ENCODE measurements at regions not wholly inside any gene's neighbourhood (a gene's known extent, or its start where the extent isn't known, plus 50 kb on each side); places are given as distances from the start of the nearest gene placed in this dataset.
"Not testable (repeated sequence)": the region's sequence is repeated elsewhere in the genome, so short reads cannot be mapped to it uniquely, and the experiment has no call there.

DNA sequence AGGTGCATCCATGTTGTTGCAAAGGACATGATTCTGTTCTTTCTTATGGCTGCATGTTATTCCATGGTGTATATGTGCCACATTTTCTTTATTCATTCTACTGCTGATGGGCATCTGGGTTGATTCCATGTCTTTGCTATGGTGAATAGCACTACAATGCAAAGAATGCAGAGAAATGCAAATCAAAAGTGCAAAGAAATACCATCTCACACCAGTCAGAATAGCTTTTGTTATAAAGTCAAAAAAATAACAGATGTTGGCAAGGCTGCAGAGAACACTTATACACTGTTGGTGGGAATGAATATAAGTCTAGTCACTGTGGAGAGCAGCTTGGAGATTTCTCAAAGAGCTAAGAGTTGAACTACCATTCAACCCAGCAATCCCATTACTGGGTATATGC lies 99.2 kb downstream of the DHRS2 start:
- POLR2A ChIA-PET: no interaction called here
- CTCF ChIA-PET: interaction anchor here (0.9 kb wide), 1 partner anchor 51 kb away, joined by 3 read pairs; no protein-coding TSS in a partner anchor
- DNase-seq (ENCODE audit: extremely low spot score): no peak
- TF ChIP-seq, protein P1, sequence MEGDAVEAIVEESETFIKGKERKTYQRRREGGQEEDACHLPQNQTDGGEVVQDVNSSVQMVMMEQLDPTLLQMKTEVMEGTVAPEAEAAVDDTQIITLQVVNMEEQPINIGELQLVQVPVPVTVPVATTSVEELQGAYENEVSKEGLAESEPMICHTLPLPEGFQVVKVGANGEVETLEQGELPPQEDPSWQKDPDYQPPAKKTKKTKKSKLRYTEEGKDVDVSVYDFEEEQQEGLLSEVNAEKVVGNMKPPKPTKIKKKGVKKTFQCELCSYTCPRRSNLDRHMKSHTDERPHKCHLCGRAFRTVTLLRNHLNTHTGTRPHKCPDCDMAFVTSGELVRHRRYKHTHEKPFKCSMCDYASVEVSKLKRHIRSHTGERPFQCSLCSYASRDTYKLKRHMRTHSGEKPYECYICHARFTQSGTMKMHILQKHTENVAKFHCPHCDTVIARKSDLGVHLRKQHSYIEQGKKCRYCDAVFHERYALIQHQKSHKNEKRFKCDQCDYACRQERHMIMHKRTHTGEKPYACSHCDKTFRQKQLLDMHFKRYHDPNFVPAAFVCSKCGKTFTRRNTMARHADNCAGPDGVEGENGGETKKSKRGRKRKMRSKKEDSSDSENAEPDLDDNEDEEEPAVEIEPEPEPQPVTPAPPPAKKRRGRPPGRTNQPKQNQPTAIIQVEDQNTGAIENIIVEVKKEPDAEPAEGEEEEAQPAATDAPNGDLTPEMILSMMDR (IDR thresholded peaks at IDR 0.05; ENCODE audit: control extremely low read depth, extremely low read depth, low read depth, missing control alignments): no peak

DNA sequence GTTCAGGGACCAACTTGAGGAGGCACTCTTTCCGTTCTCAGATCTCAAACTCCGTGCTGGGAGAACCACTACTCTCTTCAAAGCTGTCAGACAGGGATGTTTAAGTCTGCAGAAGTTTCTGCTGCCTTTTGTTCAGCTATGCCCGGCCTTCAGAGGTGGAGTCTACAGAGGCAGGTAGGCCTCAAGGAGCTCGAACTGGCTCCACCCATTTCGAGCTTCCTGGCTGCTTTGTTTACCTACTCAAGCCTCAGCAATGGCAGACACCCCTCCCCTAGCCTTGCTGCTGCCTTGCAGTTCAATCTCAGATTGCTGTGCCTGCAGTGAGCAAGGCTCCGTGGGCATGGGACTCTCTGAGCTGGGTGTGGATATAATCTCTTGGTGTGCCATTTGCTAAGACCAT lies 108.2 kb downstream of the DHRS2 start:
- DNase-seq (ENCODE audit: extremely low spot score); POLR2A ChIA-PET: not testable (repeated sequence)
- CTCF ChIA-PET: interaction anchor here (1.3 to 1.7 kb wide), 2 partner anchors 9 to 166 kb away, joined by 3 to 5 read pairs; no protein-coding TSS in a partner anchor

DNA sequence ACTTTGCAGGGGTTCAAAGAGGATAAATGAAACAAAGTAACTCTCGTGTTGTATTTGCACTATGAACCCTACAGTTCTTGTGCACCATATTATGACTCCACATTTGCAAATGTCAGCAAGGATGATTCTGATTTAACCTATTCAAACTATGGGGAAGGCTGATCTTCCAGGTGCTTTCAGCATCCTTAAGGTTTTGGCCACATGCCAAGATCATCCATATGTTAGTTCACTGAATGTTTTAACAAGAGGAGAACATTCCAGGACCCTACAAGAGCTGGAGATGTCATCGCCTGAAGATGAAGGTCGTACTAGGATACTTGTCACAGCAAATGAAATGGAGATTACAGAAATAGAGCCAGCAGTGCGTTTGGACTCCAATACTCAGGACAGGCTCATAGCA lies 114.2 kb downstream of the DHRS2 start:
- TF ChIP-seq, protein P1 (IDR thresholded peaks at IDR 0.05; ENCODE audit: control extremely low read depth, extremely low read depth, low read depth, missing control alignments): no peak
- CTCF ChIA-PET: no interaction called here
- POLR2A ChIA-PET: no interaction called here
- DNase-seq (ENCODE audit: extremely low spot score): no peak

DNA sequence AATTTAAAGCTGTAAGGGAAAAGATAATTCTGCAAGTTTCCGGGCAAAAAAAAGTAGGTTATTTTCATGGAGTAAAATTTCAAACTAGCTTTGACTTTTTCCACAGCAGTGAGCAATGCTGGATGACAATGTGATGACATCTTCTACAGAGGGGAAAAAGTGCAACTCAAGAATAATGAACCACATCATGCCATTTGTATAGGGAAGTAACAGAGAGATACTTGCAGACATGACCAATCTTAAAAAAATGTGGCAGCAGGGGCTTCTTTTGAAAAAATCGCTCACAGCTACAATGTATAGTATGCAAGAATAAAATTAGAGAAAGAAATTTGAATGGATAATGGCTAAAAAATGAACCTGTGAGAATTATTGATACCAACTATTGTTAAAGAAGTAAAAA lies 115.5 kb downstream of the DHRS2 start:
- TF ChIP-seq, protein P1 (IDR thresholded peaks at IDR 0.05; ENCODE audit: control extremely low read depth, extremely low read depth, low read depth, missing control alignments): no peak
- ChIA-PET POLR2A (no interaction called here), CTCF (interaction anchor here (0.7 kb wide), 1 partner anchor 159 kb away, joined by 3 read pairs; no protein-coding TSS in a partner anchor)
- no peak for DNase-seq (ENCODE audit: extremely low spot score)

DNA sequence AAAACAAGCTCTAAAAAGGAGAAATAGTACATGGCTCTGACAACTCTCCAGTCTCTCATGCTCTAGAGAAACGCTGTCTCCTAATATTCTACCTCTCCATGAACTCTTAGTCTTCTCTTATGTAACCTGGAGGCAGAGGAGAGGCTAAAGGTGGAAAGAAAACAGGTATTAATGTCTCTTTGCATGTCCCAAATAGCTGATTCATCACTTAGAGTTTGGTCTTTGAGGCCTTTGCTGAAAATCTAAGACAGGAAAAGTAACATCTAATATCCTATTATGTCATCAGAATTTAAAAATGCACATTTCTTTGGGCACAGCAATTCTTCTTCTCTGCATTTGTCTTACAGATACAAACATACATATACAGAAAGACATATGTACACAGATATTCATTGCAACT lies 127.2 kb downstream of the DHRS2 start:
- TF ChIP-seq, protein P1 (IDR thresholded peaks at IDR 0.05; ENCODE audit: control extremely low read depth, extremely low read depth, low read depth, missing control alignments): no peak
- no peak for DNase-seq (ENCODE audit: extremely low spot score)
- ChIA-PET CTCF (interaction anchor here (1.1 to 1.9 kb wide), 3 partner anchors 22 to 131 kb away, joined by 3 to 8 read pairs (median 4); no protein-coding TSS in a partner anchor), POLR2A (no interaction called here)

DNA sequence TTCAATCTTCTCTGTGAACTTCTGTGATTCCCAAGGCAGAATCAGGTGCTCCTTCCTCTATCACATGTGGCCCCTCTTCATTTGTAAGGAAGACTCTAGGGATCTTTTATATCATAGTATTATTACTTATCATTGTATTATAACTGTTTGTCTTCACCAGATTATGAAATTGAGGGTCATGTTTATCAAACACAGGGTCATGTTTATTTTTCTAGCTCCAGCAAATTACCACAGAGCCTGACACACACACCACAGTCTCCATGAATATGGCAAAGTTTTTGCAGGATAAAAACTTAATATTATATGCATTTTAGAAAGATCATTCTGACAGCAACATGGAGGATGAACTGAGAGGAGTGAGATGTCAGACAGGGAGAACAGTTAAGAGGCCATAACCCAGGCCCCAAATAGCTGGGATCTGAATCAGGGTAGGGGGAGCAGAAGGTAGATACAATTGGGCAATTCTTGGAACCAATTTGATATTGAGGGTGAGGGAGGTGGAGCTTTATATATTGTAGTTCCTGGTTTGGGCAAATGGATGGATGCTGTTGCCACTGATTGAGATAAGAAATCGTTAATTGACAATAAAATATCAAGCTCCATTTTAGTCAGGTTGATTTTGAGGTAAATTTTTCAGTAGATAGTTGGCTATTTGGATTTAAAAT lies 130.7 kb downstream of the DHRS2 start:
- TF ChIP-seq, protein P1 (IDR thresholded peaks at IDR 0.05; ENCODE audit: control extremely low read depth, extremely low read depth, low read depth, missing control alignments): no peak
- CTCF ChIA-PET: interaction anchor here (0.7 to 1.9 kb wide), 2 partner anchors 9 to 38 kb away, joined by 3 to 10 read pairs; no protein-coding TSS in a partner anchor
- no peak for DNase-seq (ENCODE audit: extremely low spot score)

DNA sequence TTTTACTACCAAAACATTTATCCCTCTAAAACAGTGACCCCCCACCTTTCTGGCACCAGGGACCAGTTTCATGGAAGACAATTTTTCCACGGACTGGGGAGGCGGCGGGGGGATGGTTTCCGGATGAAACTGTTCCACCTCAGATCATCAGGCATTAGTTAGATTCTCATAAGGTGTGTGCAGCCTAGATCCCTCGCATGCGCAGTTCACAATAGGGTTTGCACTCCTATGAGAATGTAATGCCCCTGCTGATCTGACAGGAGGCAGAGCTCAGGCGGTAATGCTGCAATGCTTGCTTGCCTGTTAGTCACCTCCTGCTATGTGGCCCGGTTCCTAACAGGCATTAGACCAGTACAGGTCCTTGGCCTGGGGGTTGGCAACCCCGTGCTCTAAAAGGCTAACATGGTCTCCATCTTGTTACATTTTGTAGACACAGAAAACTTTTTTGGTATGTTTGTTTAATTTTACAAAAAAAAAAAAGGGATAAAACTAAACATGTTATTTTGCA lies 133.1 kb downstream of the DHRS2 start:
- CTCF ChIA-PET: interaction anchor here (1.0 kb wide), 1 partner anchor 8 kb away, joined by 5 read pairs; no protein-coding TSS in a partner anchor
- POLR2A ChIA-PET: not testable (repeated sequence)

More for the DNA sequence above, 130.7 kb downstream of the DHRS2 start:
- POLR2A ChIA-PET: no interaction called here

More for the DNA sequence above, 133.1 kb downstream of the DHRS2 start:
- not testable (repeated sequence) for DNase-seq (ENCODE audit: extremely low spot score)

All from GM10248 (cell line).